ENCODE measurements at regions not wholly inside any gene's neighbourhood (a gene's known extent, or its start where the extent isn't known, plus 50 kb on each side); places are given as distances from the start of the nearest gene placed in this dataset.

DNA sequence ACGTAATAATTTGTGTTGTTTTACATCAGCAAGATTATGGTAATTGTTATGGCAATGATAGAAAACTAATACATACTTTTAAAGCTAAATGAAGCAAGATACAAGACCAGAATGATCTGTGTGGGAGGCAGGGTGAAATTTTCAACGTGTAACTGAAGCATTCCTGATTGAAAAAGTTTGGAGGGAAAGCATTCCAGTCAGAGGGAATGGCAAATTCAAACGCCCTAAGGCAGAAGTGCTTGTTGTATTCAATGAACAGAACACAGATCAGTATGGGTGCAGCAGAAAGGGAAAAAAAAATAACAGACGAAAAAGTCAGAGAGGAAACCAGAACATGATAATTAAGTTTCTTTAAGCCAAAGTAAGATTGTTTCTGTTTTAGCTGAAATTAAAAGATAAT is 928.5 kb upstream of the SLITRK1 start:
- TF ChIP-seq, protein P1, sequence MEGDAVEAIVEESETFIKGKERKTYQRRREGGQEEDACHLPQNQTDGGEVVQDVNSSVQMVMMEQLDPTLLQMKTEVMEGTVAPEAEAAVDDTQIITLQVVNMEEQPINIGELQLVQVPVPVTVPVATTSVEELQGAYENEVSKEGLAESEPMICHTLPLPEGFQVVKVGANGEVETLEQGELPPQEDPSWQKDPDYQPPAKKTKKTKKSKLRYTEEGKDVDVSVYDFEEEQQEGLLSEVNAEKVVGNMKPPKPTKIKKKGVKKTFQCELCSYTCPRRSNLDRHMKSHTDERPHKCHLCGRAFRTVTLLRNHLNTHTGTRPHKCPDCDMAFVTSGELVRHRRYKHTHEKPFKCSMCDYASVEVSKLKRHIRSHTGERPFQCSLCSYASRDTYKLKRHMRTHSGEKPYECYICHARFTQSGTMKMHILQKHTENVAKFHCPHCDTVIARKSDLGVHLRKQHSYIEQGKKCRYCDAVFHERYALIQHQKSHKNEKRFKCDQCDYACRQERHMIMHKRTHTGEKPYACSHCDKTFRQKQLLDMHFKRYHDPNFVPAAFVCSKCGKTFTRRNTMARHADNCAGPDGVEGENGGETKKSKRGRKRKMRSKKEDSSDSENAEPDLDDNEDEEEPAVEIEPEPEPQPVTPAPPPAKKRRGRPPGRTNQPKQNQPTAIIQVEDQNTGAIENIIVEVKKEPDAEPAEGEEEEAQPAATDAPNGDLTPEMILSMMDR (conservative IDR thresholded peaks at IDR 0.05): no peak
- TF ChIP-seq ZFX (IDR thresholded peaks at IDR 0.05): no peak
